ENCODE measurements at regions not wholly inside any gene's neighbourhood (a gene's known extent, or its start where the extent isn't known, plus 50 kb on each side); places are given as distances from the start of the nearest gene placed in this dataset.

DNA sequence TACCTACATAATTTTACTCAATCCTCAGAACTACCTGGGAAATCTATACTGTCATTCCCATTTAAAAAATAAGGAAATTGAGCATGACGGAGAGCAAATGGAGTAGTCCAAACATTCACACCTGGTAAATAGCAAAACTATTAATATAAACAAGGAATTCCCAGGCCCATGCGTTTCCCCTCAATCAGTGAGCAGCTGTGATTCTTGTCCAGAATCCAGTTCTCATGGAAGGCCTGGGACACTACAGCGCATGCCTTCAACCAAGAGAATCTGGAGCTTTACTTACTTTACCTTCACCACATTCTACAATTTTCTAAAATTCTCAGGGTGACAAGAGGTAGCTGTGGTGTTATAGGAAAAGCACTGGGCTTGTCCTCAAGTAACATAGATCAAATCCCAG is 259.0 kb downstream of the LRATD1 start:
- TF ChIP-seq, protein P1, sequence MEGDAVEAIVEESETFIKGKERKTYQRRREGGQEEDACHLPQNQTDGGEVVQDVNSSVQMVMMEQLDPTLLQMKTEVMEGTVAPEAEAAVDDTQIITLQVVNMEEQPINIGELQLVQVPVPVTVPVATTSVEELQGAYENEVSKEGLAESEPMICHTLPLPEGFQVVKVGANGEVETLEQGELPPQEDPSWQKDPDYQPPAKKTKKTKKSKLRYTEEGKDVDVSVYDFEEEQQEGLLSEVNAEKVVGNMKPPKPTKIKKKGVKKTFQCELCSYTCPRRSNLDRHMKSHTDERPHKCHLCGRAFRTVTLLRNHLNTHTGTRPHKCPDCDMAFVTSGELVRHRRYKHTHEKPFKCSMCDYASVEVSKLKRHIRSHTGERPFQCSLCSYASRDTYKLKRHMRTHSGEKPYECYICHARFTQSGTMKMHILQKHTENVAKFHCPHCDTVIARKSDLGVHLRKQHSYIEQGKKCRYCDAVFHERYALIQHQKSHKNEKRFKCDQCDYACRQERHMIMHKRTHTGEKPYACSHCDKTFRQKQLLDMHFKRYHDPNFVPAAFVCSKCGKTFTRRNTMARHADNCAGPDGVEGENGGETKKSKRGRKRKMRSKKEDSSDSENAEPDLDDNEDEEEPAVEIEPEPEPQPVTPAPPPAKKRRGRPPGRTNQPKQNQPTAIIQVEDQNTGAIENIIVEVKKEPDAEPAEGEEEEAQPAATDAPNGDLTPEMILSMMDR (IDR thresholded peaks at IDR 0.05; ENCODE audit: borderline replicate concordance, extremely low read depth, low read length, poor library complexity, severe bottlenecking), result no peak
- TF ChIP-seq EZH2 (IDR thresholded peaks at IDR 0.05; ENCODE audit: borderline replicate concordance, low read depth, low read length, severe bottlenecking), result no peak
